SK-N-SH treated with all-trans-retinoic acid at 6 μM for 48 hours (cell line): ENCODE measurements at regions not wholly inside any gene's neighbourhood (a gene's known extent, or its start where the extent isn't known, plus 50 kb on each side); places are given as distances from the start of the nearest gene placed in this dataset.

Source experiments
- ATAC-seq: fragments of 200-7000 bp; cut with Tn5 transposase; 3 replicates; pipeline ENCODE4 v1.9.1; 2020; ENCODE audit warnings: mild to moderate bottlenecking, moderate library complexity
- ARNTL ChIP-seq: fragments of 450-650 bp; formaldehyde crosslinking; IDR thresholded peaks from 2 replicates; pipeline ENCODE4 v1.5.0; 2020; ENCODE audit warnings: low read depth, mild to moderate bottlenecking, moderate library complexity, borderline replicate concordance
- BACH2 ChIP-seq: fragments of 250-450 bp; sonication (Bioruptor Pico); IDR thresholded peaks from 2 replicates; pipeline ENCODE4 v1.9.0; 2021; ENCODE audit warnings: mild to moderate bottlenecking, borderline replicate concordance
- CSDC2 ChIP-seq: fragments of 250-450 bp; sonication (Bioruptor Pico); IDR thresholded peaks from 2 replicates; pipeline ENCODE4 v1.5.0; 2020; ENCODE audit warnings: mild to moderate bottlenecking, moderate library complexity
- GLIS3 ChIP-seq: fragments of 250-450 bp; sonication (Bioruptor Pico); IDR thresholded peaks from 2 replicates; pipeline ENCODE4 v1.5.0; 2020; ENCODE audit warnings: mild to moderate bottlenecking, moderate library complexity
- ISL1 ChIP-seq: fragments of 250-450 bp; sonication (Bioruptor Pico); IDR thresholded peaks from 2 replicates; pipeline ENCODE4 v2.1.2; 2022; ENCODE audit warnings: mild to moderate bottlenecking, moderate library complexity
- OSR1 ChIP-seq: fragments of 250-450 bp; sonication (Bioruptor Pico); IDR thresholded peaks from 2 replicates; pipeline ENCODE4 v1.8.0; 2022; ENCODE audit warnings: moderate library complexity, mild to moderate bottlenecking, inconsistent platforms
- PPARA ChIP-seq: fragments of 250-450 bp; sonication (Bioruptor Pico); IDR thresholded peaks from 2 replicates; pipeline ENCODE4 v1.5.0; 2020; ENCODE audit warnings: mild to moderate bottlenecking, borderline replicate concordance
- SNAI2 ChIP-seq: fragments of 250-450 bp; sonication (Bioruptor Pico); IDR thresholded peaks from 2 replicates; pipeline ENCODE4 v1.5.0; 2020; ENCODE audit warnings: mild to moderate bottlenecking, moderate library complexity
- TCF4 ChIP-seq: fragments of 250-450 bp; sonication (Bioruptor Pico); IDR thresholded peaks from 2 replicates; pipeline ENCODE4 v1.8.0; 2021; ENCODE audit warnings: mild to moderate bottlenecking, moderate library complexity, borderline replicate concordance
- TOX ChIP-seq: fragments of 250-450 bp; sonication (Bioruptor Pico); IDR thresholded peaks from 2 replicates; pipeline ENCODE4 v1.8.0; 2021; ENCODE audit warnings: mild to moderate bottlenecking, moderate library complexity, borderline replicate concordance
- TSHZ2 ChIP-seq: fragments of 250-450 bp; sonication (Bioruptor Pico); IDR thresholded peaks from 2 replicates; pipeline ENCODE4 v1.5.0; 2020; ENCODE audit warnings: mild to moderate bottlenecking, moderate library complexity
- ZC3H10 ChIP-seq: fragments of 250-450 bp; sonication (Bioruptor Pico); IDR thresholded peaks from 2 replicates; pipeline ENCODE4 v1.5.1; 2021; ENCODE audit warnings: mild to moderate bottlenecking, moderate library complexity
- ZFP30 ChIP-seq: fragments of 450-650 bp; formaldehyde crosslinking; IDR thresholded peaks from 2 replicates; pipeline ENCODE4 v1.5.0; 2022; ENCODE audit warnings: mild to moderate bottlenecking, moderate library complexity
- ZNF565 ChIP-seq: fragments of 450-650 bp; formaldehyde crosslinking; conservative IDR thresholded peaks from 2 replicates; pipeline ENCODE4 v1.5.0; 2020; ENCODE audit warnings: low read depth, mild to moderate bottlenecking, moderate library complexity
- TF ChIP-seq, protein P1 (sequence below): fragments of 250-450 bp; sonication (Bioruptor Pico); IDR thresholded peaks from 2 replicates; pipeline ENCODE4 v1.5.1; 2020; ENCODE audit warnings: low read depth, mild to moderate bottlenecking, moderate library complexity
- TF ChIP-seq, protein P2 (sequence below): fragments of 250-450 bp; sonication (Bioruptor Pico); IDR thresholded peaks from 2 replicates; pipeline ENCODE4 v1.8.0; 2020; ENCODE audit warnings: mild to moderate bottlenecking, moderate library complexity, borderline replicate concordance
- TF ChIP-seq, protein P3 (sequence below): fragments of 250-450 bp; sonication (Bioruptor Pico); IDR thresholded peaks from 2 replicates; pipeline ENCODE4 v1.5.1; 2021; ENCODE audit warnings: mild to moderate bottlenecking, moderate library complexity

DNA sequence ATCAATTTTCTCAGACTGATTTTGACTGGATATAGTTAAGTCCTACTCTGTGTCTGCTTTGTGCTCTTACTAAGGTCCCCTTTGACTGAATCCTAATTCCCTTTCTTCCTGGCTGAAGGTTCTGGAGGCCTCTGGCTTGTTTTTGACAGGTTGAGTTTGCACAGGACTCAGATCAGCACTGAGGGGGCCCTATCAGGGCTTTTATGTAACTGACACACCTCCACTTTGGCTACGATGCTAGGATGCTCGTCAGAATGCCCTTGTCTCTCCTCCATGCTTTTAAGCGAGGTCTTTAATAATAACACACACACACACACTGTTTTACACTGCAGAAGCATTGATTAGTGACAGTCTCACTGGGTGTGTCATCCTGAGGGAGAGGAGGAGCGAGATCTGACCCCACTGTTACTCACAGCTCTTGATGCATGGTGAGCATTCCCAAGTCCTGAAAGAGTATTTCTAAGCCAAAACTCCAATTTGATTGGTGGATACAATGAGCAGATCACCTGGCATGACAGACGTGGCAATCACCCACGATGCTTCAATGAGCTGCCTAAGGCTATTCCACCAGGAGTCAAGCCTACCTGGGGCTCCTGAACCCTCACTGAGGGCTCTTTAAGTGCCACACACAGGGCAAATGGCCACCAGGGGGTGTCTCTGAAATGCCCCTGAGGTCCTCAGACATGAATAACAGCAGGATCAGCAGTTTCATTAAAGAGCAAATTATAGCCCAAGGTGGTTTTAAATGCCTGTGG, 130.4 kb upstream of the CPEB2 start (continued):
- TF ChIP-seq, protein P1, sequence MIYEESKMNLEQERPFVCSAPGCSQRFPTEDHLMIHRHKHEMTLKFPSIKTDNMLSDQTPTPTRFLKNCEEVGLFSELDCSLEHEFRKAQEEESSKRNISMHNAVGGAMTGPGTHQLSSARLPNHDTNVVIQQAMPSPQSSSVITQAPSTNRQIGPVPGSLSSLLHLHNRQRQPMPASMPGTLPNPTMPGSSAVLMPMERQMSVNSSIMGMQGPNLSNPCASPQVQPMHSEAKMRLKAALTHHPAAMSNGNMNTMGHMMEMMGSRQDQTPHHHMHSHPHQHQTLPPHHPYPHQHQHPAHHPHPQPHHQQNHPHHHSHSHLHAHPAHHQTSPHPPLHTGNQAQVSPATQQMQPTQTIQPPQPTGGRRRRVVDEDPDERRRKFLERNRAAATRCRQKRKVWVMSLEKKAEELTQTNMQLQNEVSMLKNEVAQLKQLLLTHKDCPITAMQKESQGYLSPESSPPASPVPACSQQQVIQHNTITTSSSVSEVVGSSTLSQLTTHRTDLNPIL (CRISPR knock-in tag), result no peak
- TF ChIP-seq BACH2 (CRISPR knock-in tag) (no peak), GLIS3 (CRISPR knock-in tag) (no peak), TOX (CRISPR knock-in tag) (no peak)

- no peak for TF ChIP-seq ZNF565 (CRISPR knock-in tag)
- no peak for TF ChIP-seq PPARA
- no peak for TF ChIP-seq BACH2 (CRISPR knock-in tag)
- no peak for TF ChIP-seq TCF4 (CRISPR knock-in tag)
- no peak for TF ChIP-seq ARNTL (CRISPR knock-in tag)
- no peak for TF ChIP-seq OSR1 (CRISPR knock-in tag)
- TF ChIP-seq, protein P2, sequence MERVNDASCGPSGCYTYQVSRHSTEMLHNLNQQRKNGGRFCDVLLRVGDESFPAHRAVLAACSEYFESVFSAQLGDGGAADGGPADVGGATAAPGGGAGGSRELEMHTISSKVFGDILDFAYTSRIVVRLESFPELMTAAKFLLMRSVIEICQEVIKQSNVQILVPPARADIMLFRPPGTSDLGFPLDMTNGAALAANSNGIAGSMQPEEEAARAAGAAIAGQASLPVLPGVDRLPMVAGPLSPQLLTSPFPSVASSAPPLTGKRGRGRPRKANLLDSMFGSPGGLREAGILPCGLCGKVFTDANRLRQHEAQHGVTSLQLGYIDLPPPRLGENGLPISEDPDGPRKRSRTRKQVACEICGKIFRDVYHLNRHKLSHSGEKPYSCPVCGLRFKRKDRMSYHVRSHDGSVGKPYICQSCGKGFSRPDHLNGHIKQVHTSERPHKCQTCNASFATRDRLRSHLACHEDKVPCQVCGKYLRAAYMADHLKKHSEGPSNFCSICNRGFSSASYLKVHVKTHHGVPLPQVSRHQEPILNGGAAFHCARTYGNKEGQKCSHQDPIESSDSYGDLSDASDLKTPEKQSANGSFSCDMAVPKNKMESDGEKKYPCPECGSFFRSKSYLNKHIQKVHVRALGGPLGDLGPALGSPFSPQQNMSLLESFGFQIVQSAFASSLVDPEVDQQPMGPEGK (CRISPR knock-in tag), result no peak
- TF ChIP-seq, protein P1 (CRISPR knock-in tag), result no peak
- TF ChIP-seq CSDC2, result no peak
- TF ChIP-seq ZFP30 (CRISPR knock-in tag), result no peak
- TF ChIP-seq ISL1 (CRISPR knock-in tag), result no peak
- TF ChIP-seq SNAI2, result no peak
- no peak for ATAC-seq
Observed at GRCh38 chr4:14874990-14875389, 127.3 kb upstream of the CPEB2 start.

DNA sequence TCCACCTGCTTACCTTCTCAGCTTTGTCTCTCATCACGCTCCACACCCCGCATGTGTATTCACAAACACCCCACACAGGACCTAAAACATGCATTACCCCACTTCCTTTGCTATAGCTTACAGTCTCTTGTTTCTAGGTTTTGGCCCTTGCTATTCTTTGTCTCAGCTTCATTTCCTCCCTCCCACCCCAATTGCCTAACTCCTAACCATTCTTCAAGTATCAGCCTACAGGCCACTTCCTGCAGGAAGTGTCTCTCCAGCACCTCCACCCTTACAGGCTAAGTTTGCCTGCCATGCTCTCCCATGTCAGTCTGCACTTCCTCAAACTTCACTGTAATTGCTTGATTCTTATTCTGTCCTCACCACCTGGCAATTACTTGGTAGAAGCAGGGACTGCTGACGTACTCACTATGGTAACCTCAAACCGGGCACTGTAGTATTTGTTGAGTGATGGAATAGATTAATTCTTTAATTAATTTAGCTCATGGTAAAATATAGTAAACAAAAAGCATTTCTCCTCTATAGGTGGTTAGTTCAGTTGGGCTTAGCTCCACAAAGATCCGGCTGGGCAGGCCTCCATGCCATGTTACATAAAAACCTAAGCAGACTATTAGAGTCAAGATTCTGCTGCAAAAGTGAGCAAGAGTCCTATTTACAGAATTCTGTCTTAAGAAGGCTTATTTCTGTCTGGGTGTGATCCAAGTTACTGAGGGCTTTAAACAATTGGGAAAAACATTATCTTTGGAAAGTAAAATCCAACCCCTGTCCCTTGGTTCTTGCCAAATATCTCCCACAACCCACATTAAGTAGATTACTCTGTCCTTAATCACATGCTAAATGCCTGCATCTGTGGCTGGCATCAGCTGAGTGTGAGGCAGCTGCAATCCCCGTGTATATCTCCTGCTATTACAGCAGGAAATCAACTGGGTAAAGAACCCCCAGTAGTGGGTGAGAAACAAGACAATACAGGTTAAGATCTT, 124.7 kb upstream of the CPEB2 start:
- no peak; the same call in 2 of the 3 replicates for ATAC-seq

More for the DNA sequence above, 124.7 kb upstream of the CPEB2 start:
- TF ChIP-seq GLIS3 (CRISPR knock-in tag) (no peak), BACH2 (CRISPR knock-in tag) (no peak), ZC3H10 (CRISPR knock-in tag) (no peak), TSHZ2 (CRISPR knock-in tag) (no peak), TCF4 (CRISPR knock-in tag) (0 out of 2 replicates have a peak, but pooled peaks have one; percentile 25), CSDC2 (no peak)
- TF ChIP-seq, protein P3, sequence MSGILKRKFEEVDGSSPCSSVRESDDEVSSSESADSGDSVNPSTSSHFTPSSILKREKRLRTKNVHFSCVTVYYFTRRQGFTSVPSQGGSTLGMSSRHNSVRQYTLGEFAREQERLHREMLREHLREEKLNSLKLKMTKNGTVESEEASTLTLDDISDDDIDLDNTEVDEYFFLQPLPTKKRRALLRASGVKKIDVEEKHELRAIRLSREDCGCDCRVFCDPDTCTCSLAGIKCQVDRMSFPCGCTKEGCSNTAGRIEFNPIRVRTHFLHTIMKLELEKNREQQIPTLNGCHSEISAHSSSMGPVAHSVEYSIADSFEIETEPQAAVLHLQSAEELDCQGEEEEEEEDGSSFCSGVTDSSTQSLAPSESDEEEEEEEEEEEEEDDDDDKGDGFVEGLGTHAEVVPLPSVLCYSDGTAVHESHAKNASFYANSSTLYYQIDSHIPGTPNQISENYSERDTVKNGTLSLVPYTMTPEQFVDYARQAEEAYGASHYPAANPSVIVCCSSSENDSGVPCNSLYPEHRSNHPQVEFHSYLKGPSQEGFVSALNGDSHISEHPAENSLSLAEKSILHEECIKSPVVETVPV, result no peak
